ENCODE measurements at regions not wholly inside any gene's neighbourhood (a gene's known extent, or its start where the extent isn't known, plus 50 kb on each side); places are given as distances from the start of the nearest gene placed in this dataset.

DNA sequence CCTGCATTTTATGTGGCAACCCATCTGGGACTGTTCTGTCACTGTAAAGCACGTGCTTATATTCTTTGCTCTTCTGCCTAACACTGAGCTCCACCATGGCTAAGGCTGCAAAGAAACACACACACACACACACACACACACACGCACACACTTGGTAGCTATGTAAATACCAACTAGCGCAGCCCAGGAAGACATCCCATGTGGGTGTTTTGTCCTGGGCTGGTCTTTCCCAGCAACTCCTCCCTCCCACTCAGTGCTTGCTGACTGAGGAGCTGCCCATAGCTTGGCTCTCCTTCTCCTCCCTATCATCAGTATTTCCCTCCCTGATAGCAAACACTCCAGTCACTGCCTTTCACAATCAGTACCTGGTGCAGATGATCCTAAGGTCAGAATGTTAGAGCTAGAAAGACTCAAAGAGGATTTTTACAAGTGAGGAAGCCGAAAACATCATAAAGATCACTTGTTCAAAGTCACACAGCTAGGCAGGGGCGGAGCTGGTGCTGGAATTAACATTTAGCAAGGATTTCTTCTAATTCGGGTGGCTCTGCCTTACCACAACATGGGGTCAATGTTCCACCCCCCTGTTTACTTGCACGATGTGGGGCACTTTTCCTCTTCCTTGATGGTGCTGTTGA lies 377.1 kb upstream of the TBL1XR1 start:
- Histone ChIP-seq H3K9me2 (replicated peaks; ENCODE audit: control insufficient read depth, low read length) (no peaks in the 10 kb centered on the region), H3F3A (ENCODE audit: control insufficient read depth, insufficient read depth) (no peaks in the 10 kb centered on the region), H3K4me1 (ENCODE audit: control insufficient read depth, low read length) (peaks cover 6% of the 10 kb centered on the region), H3K79me2 (ENCODE audit: control insufficient read depth, low read length) (no peaks in the 10 kb centered on the region), H4K20me1 (ENCODE audit: control insufficient read depth, insufficient read depth, low read depth, low read length) (no peaks in the 10 kb centered on the region), H3K4me2 (ENCODE audit: low read length) (no peak overlapping the region), H3K4me3 (ENCODE audit: low read length) (no peak overlapping the region), H3K27me3 (ENCODE audit: control insufficient read depth, low read length) (no peaks in the 10 kb centered on the region), H3K27ac (ENCODE audit: low read depth, low read length) (no peak overlapping the region), H3K36me3 (ENCODE audit: control insufficient read depth, low read length) (no peaks in the 10 kb centered on the region), H3K9me3 (ENCODE audit: control insufficient read depth, insufficient read depth, low read length) (no peaks in the 10 kb centered on the region)
- TF ChIP-seq EZH2phosphoT487 (IDR thresholded peaks at IDR 0.05; ENCODE audit: borderline replicate concordance, low read length) (no peak), CTCF (IDR thresholded peaks at IDR 0.05; ENCODE audit: low read depth, low read length, poor library complexity, severe bottlenecking) (no peak)

DNA sequence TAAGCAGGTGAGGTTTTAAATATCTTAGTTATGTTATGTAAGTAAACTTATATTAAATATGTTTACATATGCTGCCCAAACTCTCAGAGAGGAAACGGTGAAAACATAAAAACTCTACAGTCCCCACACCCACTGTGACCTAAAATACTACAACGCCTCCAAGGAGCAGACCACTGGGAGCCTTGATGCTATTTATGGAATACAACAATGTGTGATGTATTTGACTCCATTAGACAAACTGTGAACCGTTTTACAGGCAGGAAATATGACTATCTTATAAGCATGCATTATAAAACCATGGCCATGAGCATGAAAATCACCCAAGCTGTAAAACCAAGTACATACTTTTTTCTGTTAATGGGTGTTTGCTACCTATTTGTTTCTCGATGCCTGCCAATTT lies 379.5 kb upstream of the TBL1XR1 start:
- Histone ChIP-seq H3K27ac (ENCODE audit: low read depth, low read length) (no peak overlapping the region), H3K36me3 (ENCODE audit: control insufficient read depth, low read length) (no peaks in the 10 kb centered on the region), H3K9me2 (replicated peaks; ENCODE audit: control insufficient read depth, low read length) (no peaks in the 10 kb centered on the region), H3K4me1 (ENCODE audit: control insufficient read depth, low read length) (no peaks in the 10 kb centered on the region), H3K27me3 (ENCODE audit: control insufficient read depth, low read length) (no peaks in the 10 kb centered on the region), H3K4me3 (ENCODE audit: low read length) (no peak overlapping the region), H3K4me2 (ENCODE audit: low read length) (no peak overlapping the region), H3K9me3 (ENCODE audit: control insufficient read depth, insufficient read depth, low read length) (no peaks in the 10 kb centered on the region), H3F3A (ENCODE audit: control insufficient read depth, insufficient read depth) (no peaks in the 10 kb centered on the region), H3K79me2 (ENCODE audit: control insufficient read depth, low read length) (no peaks in the 10 kb centered on the region), H4K20me1 (ENCODE audit: control insufficient read depth, insufficient read depth, low read depth, low read length) (no peaks in the 10 kb centered on the region)
- TF ChIP-seq CTCF (IDR thresholded peaks at IDR 0.05; ENCODE audit: low read depth, low read length, poor library complexity, severe bottlenecking) (no peak), EZH2phosphoT487 (IDR thresholded peaks at IDR 0.05; ENCODE audit: borderline replicate concordance, low read length) (no peak)

GRCh38 chr3:177578488-177578887 lies 381.2 kb upstream of the TBL1XR1 start:
- Histone ChIP-seq H4K20me1 (ENCODE audit: control insufficient read depth, insufficient read depth, low read depth, low read length) (no peaks in the 10 kb centered on the region), H3K4me2 (ENCODE audit: low read length) (no peak overlapping the region), H3K27me3 (ENCODE audit: control insufficient read depth, low read length) (no peaks in the 10 kb centered on the region), H3K4me3 (ENCODE audit: low read length) (no peak overlapping the region), H3K36me3 (ENCODE audit: control insufficient read depth, low read length) (no peaks in the 10 kb centered on the region), H3F3A (ENCODE audit: control insufficient read depth, insufficient read depth) (no peaks in the 10 kb centered on the region), H3K27ac (ENCODE audit: low read depth, low read length) (no peak overlapping the region), H3K9me3 (ENCODE audit: control insufficient read depth, insufficient read depth, low read length) (no peaks in the 10 kb centered on the region), H3K9me2 (replicated peaks; ENCODE audit: control insufficient read depth, low read length) (no peaks in the 10 kb centered on the region), H3K4me1 (ENCODE audit: control insufficient read depth, low read length) (no peaks in the 10 kb centered on the region), H3K79me2 (ENCODE audit: control insufficient read depth, low read length) (no peaks in the 10 kb centered on the region)
- no peak for TF ChIP-seq EZH2phosphoT487 (IDR thresholded peaks at IDR 0.05; ENCODE audit: borderline replicate concordance, low read length)
- TF ChIP-seq CTCF (IDR thresholded peaks at IDR 0.05; ENCODE audit: low read depth, low read length, poor library complexity, severe bottlenecking) = no peak
